Neural cell (in vitro differentiated cells): ENCODE measurements at regions not wholly inside any gene's neighbourhood (a gene's known extent, or its start where the extent isn't known, plus 50 kb on each side); places are given as distances from the start of the nearest gene placed in this dataset.

ENCODE experiments used
- H2AFZ ChIP-seq: fragments of 200-600, 300-800 bp; sonication (generic), shearing (Covaris generic); 2 replicates; pipeline ENCODE4 v1.6.0; 2014; ENCODE audit warnings: low read depth, mild to moderate bottlenecking, antibody characterized with exemption, low read length, moderate library complexity
- H3F3A ChIP-seq: fragments of 200-600 bp; shearing (Covaris generic); 2 replicates; pipeline ENCODE4 v1.6.1; 2016; ENCODE audit warnings: mild to moderate bottlenecking, moderate library complexity, mixed read lengths, antibody characterized with exemption, low read length; ENCODE audit not compliant: insufficient read depth, poor library complexity, severe bottlenecking
- H3K27ac ChIP-seq: fragments of 200-600, 300-800 bp; sonication (generic), shearing (Covaris generic); 2 replicates; pipeline ENCODE4 v1.5.1; 2014; ENCODE audit warnings: mild to moderate bottlenecking, low read length, moderate library complexity
- H3K27me3 ChIP-seq: fragments of 300-800, 200-600 bp; sonication (generic), shearing (Covaris generic); 2 replicates; pipeline ENCODE4 v1.6.0; 2014; ENCODE audit warnings: mild to moderate bottlenecking, low read depth, low read length, moderate library complexity; ENCODE audit not compliant: insufficient read depth
- H3K36me3 ChIP-seq: fragments of 300-800, 200-600 bp; sonication (generic), shearing (Covaris generic); 2 replicates; pipeline ENCODE4 v1.5.1; 2014; ENCODE audit warnings: mild to moderate bottlenecking, antibody characterized with exemption, low read length, moderate library complexity; ENCODE audit not compliant: insufficient read depth
- H3K4me2 ChIP-seq: fragments of 300-800, 200-600 bp; sonication (generic), shearing (Covaris generic); 2 replicates; pipeline ENCODE4 v1.6.0; 2014; ENCODE audit warnings: mild to moderate bottlenecking, low read length
- H3K4me3 ChIP-seq: fragments of 300-800, 200-600 bp; sonication (generic), shearing (Covaris generic); 2 replicates; pipeline ENCODE4 v1.5.1; 2014; ENCODE audit warnings: mild to moderate bottlenecking, low read length, moderate library complexity
- H3K79me2 ChIP-seq: fragments of 200-600 bp; shearing (Covaris generic); replicated peaks from 2 replicates; pipeline ENCODE4 v1.6.0; 2014; ENCODE audit warnings: mild to moderate bottlenecking, low read length, moderate library complexity; ENCODE audit not compliant: insufficient read depth
- H3K9ac ChIP-seq: fragments of 300-800, 200-600 bp; sonication (generic), shearing (Covaris generic); 2 replicates; pipeline ENCODE4 v1.6.1; 2016; ENCODE audit warnings: mild to moderate bottlenecking, low read length, mixed read lengths
- H3K9me2 ChIP-seq: fragments of 200-600 bp; shearing (Covaris generic); 2 replicates; pipeline ENCODE4 v1.6.1; 2016; ENCODE audit warnings: mild to moderate bottlenecking, low read length, mixed read lengths; ENCODE audit not compliant: insufficient read depth
- H3K9me3 ChIP-seq: fragments of 200-600, 300-800 bp; sonication (generic), shearing (Covaris generic); 2 replicates; pipeline ENCODE4 v1.6.1; 2016; ENCODE audit warnings: mild to moderate bottlenecking, mixed run types, low read length, moderate library complexity, mixed read lengths
- H4K20me1 ChIP-seq: fragments of 200-600 bp; shearing (Covaris generic); 2 replicates; pipeline ENCODE4 v1.6.1; 2016; ENCODE audit warnings: mild to moderate bottlenecking, mixed run types; ENCODE audit not compliant: insufficient read depth
- EP300 ChIP-seq: fragments of 450-650 bp; conservative IDR thresholded peaks from 2 replicates; pipeline ENCODE4 v1.6.1; 2014; ENCODE audit warnings: antibody characterized with exemption, mild to moderate bottlenecking, moderate library complexity; ENCODE audit not compliant: poor library complexity, severe bottlenecking
- EZH2 ChIP-seq: fragments of 200-600, 300-800 bp; shearing (Covaris generic), sonication (generic); IDR thresholded peaks from 2 replicates; pipeline ENCODE4 v1.6.1; 2014; ENCODE audit warnings: antibody characterized with exemption, low read length, borderline replicate concordance, mild to moderate bottlenecking; ENCODE audit not compliant: insufficient read depth, poor library complexity, severe bottlenecking
- POLR2AphosphoS5 ChIP-seq: IDR thresholded peaks from 2 replicates; pipeline ENCODE4 v1.6.1; 2012
- RAD21 ChIP-seq: fragments of 450-650 bp; conservative IDR thresholded peaks from 2 replicates; pipeline ENCODE4 v1.6.1; 2014; ENCODE audit warnings: antibody characterized with exemption, mild to moderate bottlenecking, moderate library complexity
- SMC3 ChIP-seq: fragments of 450-650 bp; conservative IDR thresholded peaks from 2 replicates; pipeline ENCODE4 v1.6.1; 2014; ENCODE audit warnings: antibody characterized with exemption, mild to moderate bottlenecking, moderate library complexity; ENCODE audit not compliant: poor library complexity
- TAF1 ChIP-seq: IDR thresholded peaks from 2 replicates; pipeline ENCODE4 v1.6.1; 2012; ENCODE audit warnings: low read depth
- TF ChIP-seq, protein P1 (sequence below): IDR thresholded peaks from 2 replicates; pipeline ENCODE4 v1.6.1; 2012; ENCODE audit warnings: borderline replicate concordance
- TF ChIP-seq, protein P2 (sequence below): fragments of 450-650 bp; IDR thresholded peaks from 2 replicates; pipeline ENCODE4 v1.5.1; 2014; ENCODE audit warnings: antibody characterized with exemption, mild to moderate bottlenecking, moderate library complexity; ENCODE audit not compliant: poor library complexity, severe bottlenecking

DNA sequence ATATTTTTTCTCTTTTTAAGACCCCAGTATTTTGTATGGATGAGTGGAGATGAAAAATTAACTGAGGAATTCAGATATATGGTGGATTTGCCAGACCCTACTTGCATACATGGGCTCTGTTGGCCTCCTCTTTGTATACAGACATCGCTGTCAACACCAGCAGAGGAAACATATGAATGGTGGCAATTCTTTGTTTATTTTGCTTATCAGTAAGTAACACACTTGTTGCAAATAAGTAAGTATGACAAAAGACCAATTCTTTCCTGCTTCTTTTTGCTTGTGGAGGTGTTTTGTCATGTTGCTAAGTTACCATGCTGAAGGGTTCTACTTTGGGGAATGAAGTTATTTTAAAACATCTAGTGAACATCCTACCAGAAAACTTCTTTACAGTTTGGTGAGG is 298.2 kb downstream of the KIF4B start:
- Histone ChIP-seq H3K79me2 (no peaks in the 10 kb centered on the region), H3K9me3 (no peaks in the 10 kb centered on the region), H3K9ac (no peak overlapping the region), H4K20me1 (no peaks in the 10 kb centered on the region), H3K4me2 (no peak overlapping the region), H3K4me3 (no peak overlapping the region), H3K9me2 (no peaks in the 10 kb centered on the region), H3K27me3 (no peaks in the 10 kb centered on the region), H3F3A (no peaks in the 10 kb centered on the region), H3K36me3 (no peaks in the 10 kb centered on the region), H3K27ac (no peak overlapping the region), H2AFZ (no peak overlapping the region)
- TF ChIP-seq RAD21 (no peak), EP300 (no peak), EZH2 (no peak)
- TF ChIP-seq, protein P1, sequence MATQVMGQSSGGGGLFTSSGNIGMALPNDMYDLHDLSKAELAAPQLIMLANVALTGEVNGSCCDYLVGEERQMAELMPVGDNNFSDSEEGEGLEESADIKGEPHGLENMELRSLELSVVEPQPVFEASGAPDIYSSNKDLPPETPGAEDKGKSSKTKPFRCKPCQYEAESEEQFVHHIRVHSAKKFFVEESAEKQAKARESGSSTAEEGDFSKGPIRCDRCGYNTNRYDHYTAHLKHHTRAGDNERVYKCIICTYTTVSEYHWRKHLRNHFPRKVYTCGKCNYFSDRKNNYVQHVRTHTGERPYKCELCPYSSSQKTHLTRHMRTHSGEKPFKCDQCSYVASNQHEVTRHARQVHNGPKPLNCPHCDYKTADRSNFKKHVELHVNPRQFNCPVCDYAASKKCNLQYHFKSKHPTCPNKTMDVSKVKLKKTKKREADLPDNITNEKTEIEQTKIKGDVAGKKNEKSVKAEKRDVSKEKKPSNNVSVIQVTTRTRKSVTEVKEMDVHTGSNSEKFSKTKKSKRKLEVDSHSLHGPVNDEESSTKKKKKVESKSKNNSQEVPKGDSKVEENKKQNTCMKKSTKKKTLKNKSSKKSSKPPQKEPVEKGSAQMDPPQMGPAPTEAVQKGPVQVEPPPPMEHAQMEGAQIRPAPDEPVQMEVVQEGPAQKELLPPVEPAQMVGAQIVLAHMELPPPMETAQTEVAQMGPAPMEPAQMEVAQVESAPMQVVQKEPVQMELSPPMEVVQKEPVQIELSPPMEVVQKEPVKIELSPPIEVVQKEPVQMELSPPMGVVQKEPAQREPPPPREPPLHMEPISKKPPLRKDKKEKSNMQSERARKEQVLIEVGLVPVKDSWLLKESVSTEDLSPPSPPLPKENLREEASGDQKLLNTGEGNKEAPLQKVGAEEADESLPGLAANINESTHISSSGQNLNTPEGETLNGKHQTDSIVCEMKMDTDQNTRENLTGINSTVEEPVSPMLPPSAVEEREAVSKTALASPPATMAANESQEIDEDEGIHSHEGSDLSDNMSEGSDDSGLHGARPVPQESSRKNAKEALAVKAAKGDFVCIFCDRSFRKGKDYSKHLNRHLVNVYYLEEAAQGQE, result no peak

DNA sequence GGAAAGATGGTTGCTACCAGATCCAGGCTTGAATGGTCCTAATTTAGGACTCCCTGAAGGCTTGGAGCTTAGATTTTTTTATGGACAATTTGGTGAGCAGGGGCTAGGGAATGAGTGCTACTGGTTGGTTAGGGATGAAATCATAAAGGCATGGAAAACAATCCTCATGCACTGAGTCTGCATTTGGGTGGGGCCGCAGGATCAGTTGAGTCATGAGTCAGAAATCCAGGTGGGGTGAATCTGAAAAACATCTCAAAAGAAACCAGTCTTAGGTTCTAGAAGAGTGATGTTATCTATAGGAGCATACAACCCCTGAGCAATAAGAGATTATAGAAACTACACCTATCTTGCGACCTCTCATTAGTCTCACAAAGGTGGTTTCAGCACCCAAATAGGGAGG is 300.0 kb downstream of the KIF4B start:
- Histone ChIP-seq H3K4me2 (no peak overlapping the region), H2AFZ (no peak overlapping the region), H3F3A (no peaks in the 10 kb centered on the region), H3K9me2 (no peaks in the 10 kb centered on the region), H3K27me3 (no peaks in the 10 kb centered on the region), H3K9ac (no peak overlapping the region), H3K4me3 (no peak overlapping the region), H3K9me3 (no peaks in the 10 kb centered on the region), H3K27ac (no peak overlapping the region), H3K36me3 (no peaks in the 10 kb centered on the region), H4K20me1 (no peaks in the 10 kb centered on the region), H3K79me2 (no peaks in the 10 kb centered on the region)
- TF ChIP-seq EP300 (no peak), SMC3 (no peak), TAF1 (no peak), EZH2 (no peak)
- TF ChIP-seq, protein P2, sequence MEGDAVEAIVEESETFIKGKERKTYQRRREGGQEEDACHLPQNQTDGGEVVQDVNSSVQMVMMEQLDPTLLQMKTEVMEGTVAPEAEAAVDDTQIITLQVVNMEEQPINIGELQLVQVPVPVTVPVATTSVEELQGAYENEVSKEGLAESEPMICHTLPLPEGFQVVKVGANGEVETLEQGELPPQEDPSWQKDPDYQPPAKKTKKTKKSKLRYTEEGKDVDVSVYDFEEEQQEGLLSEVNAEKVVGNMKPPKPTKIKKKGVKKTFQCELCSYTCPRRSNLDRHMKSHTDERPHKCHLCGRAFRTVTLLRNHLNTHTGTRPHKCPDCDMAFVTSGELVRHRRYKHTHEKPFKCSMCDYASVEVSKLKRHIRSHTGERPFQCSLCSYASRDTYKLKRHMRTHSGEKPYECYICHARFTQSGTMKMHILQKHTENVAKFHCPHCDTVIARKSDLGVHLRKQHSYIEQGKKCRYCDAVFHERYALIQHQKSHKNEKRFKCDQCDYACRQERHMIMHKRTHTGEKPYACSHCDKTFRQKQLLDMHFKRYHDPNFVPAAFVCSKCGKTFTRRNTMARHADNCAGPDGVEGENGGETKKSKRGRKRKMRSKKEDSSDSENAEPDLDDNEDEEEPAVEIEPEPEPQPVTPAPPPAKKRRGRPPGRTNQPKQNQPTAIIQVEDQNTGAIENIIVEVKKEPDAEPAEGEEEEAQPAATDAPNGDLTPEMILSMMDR, result no peak

- H4K20me1 ChIP-seq, result no peaks in the 10 kb centered on the region
- no peaks in the 10 kb centered on the region for H3K27me3 ChIP-seq
- H3K27ac ChIP-seq, result no peak overlapping the region
- no peak overlapping the region for H3K9ac ChIP-seq
- H3K36me3 ChIP-seq, result no peaks in the 10 kb centered on the region
- no peaks in the 10 kb centered on the region for H3K9me3 ChIP-seq
- TF ChIP-seq TAF1 (no peak), POLR2AphosphoS5 (no peak), EZH2 (no peak)
- TF ChIP-seq, protein P2, result no peak
- H3K79me2 ChIP-seq, result no peaks in the 10 kb centered on the region
- no peak overlapping the region for H2AFZ ChIP-seq
- no peak overlapping the region for H3K4me3 ChIP-seq
- H3K9me2 ChIP-seq, result no peaks in the 10 kb centered on the region
- no peak overlapping the region for H3K4me2 ChIP-seq
- no peaks in the 10 kb centered on the region for H3F3A ChIP-seq
These were observed 302.6 kb downstream of the KIF4B start for GRCh38 chr5:155316070-155316714.
